WTC11 (cell line): ENCODE measurements at regions not wholly inside any gene's neighbourhood (a gene's known extent, or its start where the extent isn't known, plus 50 kb on each side); places are given as distances from the start of the nearest gene placed in this dataset.

Experiments
- ATAC-seq: fragments of 200-7000 bp; cut with Tn5 transposase; 2 replicates; pipeline ENCODE4 v1.10.0; 2021; ENCODE audit warnings: mild to moderate bottlenecking, moderate library complexity
- CTCF ChIA-PET: fragments of 300-600 bp; sonication (Branson Sonifier 250); formaldehyde crosslinking; loops from one replicate; lab custom pipeline; 2021; ENCODE audit warnings: antibody characterized with exemption; lab: Charles Lee
- POLR2A ChIA-PET: fragments of 350-600 bp; sonication (Branson Sonifier 250); formaldehyde crosslinking; loops from one replicate; lab custom pipeline; 2021; ENCODE audit warnings: antibody characterized with exemption; lab: Charles Lee
- DNase-seq: peaks from one replicate; pipeline ENCODE4 v3.0.0; 2021; ENCODE audit warnings: low spot score
- H3K27ac Mint-ChIP-seq: 2 replicates; pipeline ENCODE4 v1.8.0; 2021; ENCODE audit warnings: mixed read lengths
- H3K27me3 Mint-ChIP-seq: 2 replicates; pipeline ENCODE4 v1.8.0; 2021; ENCODE audit warnings: low read depth, mild to moderate bottlenecking, moderate library complexity, mixed read lengths
- H3K36me3 Mint-ChIP-seq: 2 replicates; pipeline ENCODE4 v1.8.0; 2021; ENCODE audit warnings: mixed read lengths
- H3K4me1 Mint-ChIP-seq: 2 replicates; pipeline ENCODE4 v1.8.0; 2022; ENCODE audit warnings: mixed read lengths
- H3K4me3 Mint-ChIP-seq: 2 replicates; pipeline ENCODE4 v1.8.0; 2021; ENCODE audit warnings: mild to moderate bottlenecking, moderate library complexity, mixed read lengths
- H3K9me3 Mint-ChIP-seq: 2 replicates; pipeline ENCODE4 v1.8.0; 2021; ENCODE audit warnings: mixed read lengths
- ATF3 ChIP-seq: sonication (generic); formaldehyde crosslinking; conservative IDR thresholded peaks from 2 replicates; pipeline ENCODE4 v1.8.1; 2022; ENCODE audit warnings: mild to moderate bottlenecking, missing genetic modification reagents
- E2F4 ChIP-seq: sonication (generic); formaldehyde crosslinking; IDR thresholded peaks from 2 replicates; pipeline ENCODE4 v1.8.1; 2022; ENCODE audit warnings: low read depth, mild to moderate bottlenecking, moderate library complexity, missing genetic modification reagents, borderline replicate concordance
- GABPB1 ChIP-seq: sonication (generic); formaldehyde crosslinking; IDR thresholded peaks from 2 replicates; pipeline ENCODE4 v1.8.1; 2023; ENCODE audit warnings: mild to moderate bottlenecking, missing genetic modification reagents
- JUN ChIP-seq: sonication (generic); formaldehyde crosslinking; IDR thresholded peaks from 2 replicates; pipeline ENCODE4 v1.8.0; 2023; ENCODE audit warnings: mild to moderate bottlenecking, missing genetic modification reagents
- MXD4 ChIP-seq: fragments of 250-450 bp; sonication (Bioruptor Pico); IDR thresholded peaks from 2 replicates; pipeline ENCODE4 v1.8.0; 2021; ENCODE audit warnings: mild to moderate bottlenecking, moderate library complexity, borderline replicate concordance
- SMAD4 ChIP-seq: sonication (generic); formaldehyde crosslinking; IDR thresholded peaks from 2 replicates; pipeline ENCODE4 v1.8.0; 2022; ENCODE audit warnings: mild to moderate bottlenecking, missing genetic modification reagents
- ZNF317 ChIP-seq: sonication (generic); formaldehyde crosslinking; IDR thresholded peaks from 2 replicates; pipeline ENCODE4 v1.8.1; 2023; ENCODE audit warnings: low read depth, mild to moderate bottlenecking, moderate library complexity, missing genetic modification reagents, borderline replicate concordance
- ZNF423 ChIP-seq: fragments of 250-450 bp; sonication (Bioruptor Pico); IDR thresholded peaks from 2 replicates; pipeline ENCODE4 v2.1.2; 2022; ENCODE audit warnings: mild to moderate bottlenecking, moderate library complexity
- ZNF512 ChIP-seq: sonication (generic); formaldehyde crosslinking; IDR thresholded peaks from 2 replicates; pipeline ENCODE4 v1.8.1; 2022; ENCODE audit warnings: missing genetic modification reagents, borderline replicate concordance
- TF ChIP-seq, protein P1 (sequence below): fragments of 250-450 bp; sonication (Bioruptor Pico); IDR thresholded peaks from 2 replicates; pipeline ENCODE4 v1.9.0; 2021; ENCODE audit warnings: moderate library complexity, mild to moderate bottlenecking, inconsistent platforms, borderline replicate concordance
- TF ChIP-seq, protein P2 (sequence below): sonication (generic); formaldehyde crosslinking; conservative IDR thresholded peaks from 2 replicates; pipeline ENCODE4 v1.8.1; 2023; ENCODE audit warnings: mild to moderate bottlenecking, low read depth, missing genetic modification reagents, moderate library complexity

DNA sequence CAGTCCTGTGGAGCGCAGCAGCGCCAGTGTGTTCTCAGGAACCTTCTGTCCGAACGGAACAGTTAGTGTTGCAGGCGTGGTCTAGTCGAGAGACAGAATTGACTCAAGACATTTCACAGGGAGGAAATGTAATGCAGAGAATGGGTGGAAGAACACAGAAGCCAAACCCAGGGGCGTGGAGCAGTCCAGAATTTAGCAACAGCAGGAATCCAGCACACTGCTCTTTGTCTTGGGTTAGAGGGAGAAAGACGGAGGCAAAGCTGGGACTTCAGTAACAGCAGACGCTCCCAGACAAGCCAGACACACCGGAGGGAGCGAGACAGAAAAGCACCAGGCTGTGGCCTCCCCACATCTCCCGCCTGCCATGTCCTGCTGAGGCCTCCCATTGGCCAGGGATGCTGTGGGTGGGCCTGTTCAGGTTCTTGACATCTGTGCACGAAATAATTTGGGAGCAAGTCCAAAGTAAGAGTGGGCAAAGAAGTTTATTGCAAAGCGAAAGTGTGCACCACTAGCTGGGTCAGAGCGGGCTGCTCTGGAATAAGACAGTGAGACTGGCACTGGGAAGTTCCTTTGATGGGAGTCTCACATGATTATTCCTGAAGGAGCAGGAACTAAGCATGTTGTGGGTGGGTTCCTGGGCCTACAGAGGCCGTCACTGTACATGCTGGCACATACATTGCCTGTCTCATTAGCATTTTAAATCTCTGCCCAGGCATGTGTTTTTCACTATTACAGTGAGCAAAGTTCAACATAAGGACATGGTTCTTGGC is 339.3 kb upstream of the SFSWAP start (continued):
- TF ChIP-seq, protein P1, sequence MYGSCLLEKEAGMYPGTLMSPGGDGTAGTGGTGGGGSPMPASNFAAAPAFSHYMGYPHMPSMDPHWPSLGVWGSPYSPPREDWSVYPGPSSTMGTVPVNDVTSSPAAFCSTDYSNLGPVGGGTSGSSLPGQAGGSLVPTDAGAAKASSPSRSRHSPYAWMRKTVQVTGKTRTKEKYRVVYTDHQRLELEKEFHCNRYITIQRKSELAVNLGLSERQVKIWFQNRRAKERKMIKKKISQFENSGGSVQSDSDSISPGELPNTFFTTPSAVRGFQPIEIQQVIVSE (CRISPR knock-in tag): no peak
- TF ChIP-seq ZNF423 (CRISPR knock-in tag) (no peak), E2F4 (CRISPR knock-in tag) (no peak), SMAD4 (CRISPR knock-in tag) (no peak), ATF3 (no peak), ZNF512 (CRISPR knock-in tag) (no peak), ZNF317 (CRISPR knock-in tag) (no peak)
- TF ChIP-seq, all 79 proteins: peak for 0

DNA sequence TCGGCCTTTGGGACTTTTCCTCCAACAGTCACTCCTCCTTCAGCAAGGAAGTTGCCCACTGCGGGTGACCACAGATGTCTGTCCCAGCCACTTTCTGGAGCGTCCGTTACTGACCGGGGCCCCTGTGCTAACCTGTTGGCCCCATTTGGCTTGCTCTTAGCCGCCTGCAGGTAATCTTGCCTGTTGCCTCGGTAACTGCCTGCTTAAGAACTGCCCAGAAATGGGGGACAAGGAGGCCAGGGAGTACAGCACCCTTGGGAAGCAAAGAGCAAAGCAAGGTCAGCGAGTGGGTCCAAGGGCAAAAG is 338.8 kb upstream of the SFSWAP start:
- Mint-ChIP-seq H3K4me1 (no peaks in the 10 kb centered on the region), H3K27me3 (0 out of 2 replicates have a peak, but pooled peaks cover 2% of the 10 kb centered on the region), H3K36me3 (no peaks in the 10 kb centered on the region), H3K9me3 (peaks cover 5% of the 10 kb centered on the region; the same call in 1 of the 2 replicates), H3K4me3 (no peak overlapping the region)
- CTCF ChIA-PET: no interaction called here
- ATAC-seq: no peak
- POLR2A ChIA-PET: no interaction called here
- TF ChIP-seq MXD4 (CRISPR knock-in tag): no peak
- TF ChIP-seq, all 79 proteins: peak for 0
- no peak for DNase-seq
- no peak overlapping the region for H3K27ac Mint-ChIP-seq

DNA sequence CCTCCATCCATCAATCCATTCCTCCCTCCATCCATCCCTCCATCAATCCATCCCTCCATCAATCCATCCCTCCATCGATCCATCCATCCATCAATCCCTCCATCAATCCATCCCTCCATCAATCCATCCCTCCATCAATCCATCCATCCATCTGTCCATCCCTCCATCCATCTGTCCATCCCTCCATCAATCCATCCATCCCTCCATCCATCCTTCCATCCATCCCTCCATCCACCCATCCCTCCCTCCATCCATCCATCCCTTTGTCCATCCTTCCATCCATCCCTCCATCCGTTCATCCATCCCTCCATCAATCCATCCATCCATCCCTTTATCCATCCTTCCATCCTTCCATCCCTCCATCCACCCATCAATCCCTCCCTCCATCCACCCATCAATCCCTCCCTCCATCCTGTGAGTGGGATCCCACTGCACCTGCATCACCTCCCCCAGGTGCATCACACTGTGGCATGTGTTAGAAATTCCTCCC is 338.1 kb upstream of the SFSWAP start:
- Mint-ChIP-seq H3K4me1 (no peaks in the 10 kb centered on the region), H3K4me3 (no peak overlapping the region), H3K27ac (no peak overlapping the region), H3K36me3 (no peaks in the 10 kb centered on the region), H3K27me3 (peaks cover 2% of the 10 kb centered on the region; the same call in 1 of the 2 replicates), H3K9me3 (peaks cover 5% of the 10 kb centered on the region; the same call in 1 of the 2 replicates)
- TF ChIP-seq GABPB1 (CRISPR knock-in tag): no peak
- TF ChIP-seq, protein P2, sequence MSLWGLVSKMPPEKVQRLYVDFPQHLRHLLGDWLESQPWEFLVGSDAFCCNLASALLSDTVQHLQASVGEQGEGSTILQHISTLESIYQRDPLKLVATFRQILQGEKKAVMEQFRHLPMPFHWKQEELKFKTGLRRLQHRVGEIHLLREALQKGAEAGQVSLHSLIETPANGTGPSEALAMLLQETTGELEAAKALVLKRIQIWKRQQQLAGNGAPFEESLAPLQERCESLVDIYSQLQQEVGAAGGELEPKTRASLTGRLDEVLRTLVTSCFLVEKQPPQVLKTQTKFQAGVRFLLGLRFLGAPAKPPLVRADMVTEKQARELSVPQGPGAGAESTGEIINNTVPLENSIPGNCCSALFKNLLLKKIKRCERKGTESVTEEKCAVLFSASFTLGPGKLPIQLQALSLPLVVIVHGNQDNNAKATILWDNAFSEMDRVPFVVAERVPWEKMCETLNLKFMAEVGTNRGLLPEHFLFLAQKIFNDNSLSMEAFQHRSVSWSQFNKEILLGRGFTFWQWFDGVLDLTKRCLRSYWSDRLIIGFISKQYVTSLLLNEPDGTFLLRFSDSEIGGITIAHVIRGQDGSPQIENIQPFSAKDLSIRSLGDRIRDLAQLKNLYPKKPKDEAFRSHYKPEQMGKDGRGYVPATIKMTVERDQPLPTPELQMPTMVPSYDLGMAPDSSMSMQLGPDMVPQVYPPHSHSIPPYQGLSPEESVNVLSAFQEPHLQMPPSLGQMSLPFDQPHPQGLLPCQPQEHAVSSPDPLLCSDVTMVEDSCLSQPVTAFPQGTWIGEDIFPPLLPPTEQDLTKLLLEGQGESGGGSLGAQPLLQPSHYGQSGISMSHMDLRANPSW: no peak
- ChIA-PET POLR2A (no interaction called here), CTCF (no interaction called here)
- ATAC-seq: no peak
- DNase-seq: no peak

GRCh38 chr12:131375261-131375971 is 335.5 kb upstream of the SFSWAP start:
- Mint-ChIP-seq H3K36me3 (no peaks in the 10 kb centered on the region), H3K4me3 (no peak overlapping the region), H3K4me1 (peaks cover 7% of the 10 kb centered on the region), H3K9me3 (peaks cover 5% of the 10 kb centered on the region; the same call in 1 of the 2 replicates), H3K27me3 (peaks cover 10% of the 10 kb centered on the region), H3K27ac (no peak overlapping the region)
- DNase-seq: no peak
- CTCF ChIA-PET: interaction anchor here (1.2 kb wide), 1 partner anchor 459 kb away, joined by 3 read pairs; no protein-coding TSS in a partner anchor
- POLR2A ChIA-PET: no interaction called here
- no peak for TF ChIP-seq JUN (CRISPR knock-in tag)
- ATAC-seq: no peak
